ENCODE measurements at regions not wholly inside any gene's neighbourhood (a gene's known extent, or its start where the extent isn't known, plus 50 kb on each side); places are given as distances from the start of the nearest gene placed in this dataset.

- no peak for DNase-seq (ENCODE audit: low read depth)
- TF ChIP-seq, protein P1, sequence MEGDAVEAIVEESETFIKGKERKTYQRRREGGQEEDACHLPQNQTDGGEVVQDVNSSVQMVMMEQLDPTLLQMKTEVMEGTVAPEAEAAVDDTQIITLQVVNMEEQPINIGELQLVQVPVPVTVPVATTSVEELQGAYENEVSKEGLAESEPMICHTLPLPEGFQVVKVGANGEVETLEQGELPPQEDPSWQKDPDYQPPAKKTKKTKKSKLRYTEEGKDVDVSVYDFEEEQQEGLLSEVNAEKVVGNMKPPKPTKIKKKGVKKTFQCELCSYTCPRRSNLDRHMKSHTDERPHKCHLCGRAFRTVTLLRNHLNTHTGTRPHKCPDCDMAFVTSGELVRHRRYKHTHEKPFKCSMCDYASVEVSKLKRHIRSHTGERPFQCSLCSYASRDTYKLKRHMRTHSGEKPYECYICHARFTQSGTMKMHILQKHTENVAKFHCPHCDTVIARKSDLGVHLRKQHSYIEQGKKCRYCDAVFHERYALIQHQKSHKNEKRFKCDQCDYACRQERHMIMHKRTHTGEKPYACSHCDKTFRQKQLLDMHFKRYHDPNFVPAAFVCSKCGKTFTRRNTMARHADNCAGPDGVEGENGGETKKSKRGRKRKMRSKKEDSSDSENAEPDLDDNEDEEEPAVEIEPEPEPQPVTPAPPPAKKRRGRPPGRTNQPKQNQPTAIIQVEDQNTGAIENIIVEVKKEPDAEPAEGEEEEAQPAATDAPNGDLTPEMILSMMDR (IDR thresholded peaks at IDR 0.05; ENCODE audit: control insufficient read depth, insufficient read depth, low read depth, low read length, missing control alignments): no peak
- H3K4me3 ChIP-seq (ENCODE audit: control insufficient read depth, low read depth, low read length): no peak overlapping the region
These were observed 99.8 kb upstream of the MLN start for GRCh38 chr6:33903579-33903978.

- no peak overlapping the region for H3K4me3 ChIP-seq (ENCODE audit: control insufficient read depth, low read depth, low read length)
- no peak for DNase-seq (ENCODE audit: low read depth)
- TF ChIP-seq, protein P1 (IDR thresholded peaks at IDR 0.05; ENCODE audit: control insufficient read depth, insufficient read depth, low read depth, low read length, missing control alignments): no peak
These were observed 98.7 kb upstream of the MLN start for GRCh38 chr6:33902457-33902853.

DNA sequence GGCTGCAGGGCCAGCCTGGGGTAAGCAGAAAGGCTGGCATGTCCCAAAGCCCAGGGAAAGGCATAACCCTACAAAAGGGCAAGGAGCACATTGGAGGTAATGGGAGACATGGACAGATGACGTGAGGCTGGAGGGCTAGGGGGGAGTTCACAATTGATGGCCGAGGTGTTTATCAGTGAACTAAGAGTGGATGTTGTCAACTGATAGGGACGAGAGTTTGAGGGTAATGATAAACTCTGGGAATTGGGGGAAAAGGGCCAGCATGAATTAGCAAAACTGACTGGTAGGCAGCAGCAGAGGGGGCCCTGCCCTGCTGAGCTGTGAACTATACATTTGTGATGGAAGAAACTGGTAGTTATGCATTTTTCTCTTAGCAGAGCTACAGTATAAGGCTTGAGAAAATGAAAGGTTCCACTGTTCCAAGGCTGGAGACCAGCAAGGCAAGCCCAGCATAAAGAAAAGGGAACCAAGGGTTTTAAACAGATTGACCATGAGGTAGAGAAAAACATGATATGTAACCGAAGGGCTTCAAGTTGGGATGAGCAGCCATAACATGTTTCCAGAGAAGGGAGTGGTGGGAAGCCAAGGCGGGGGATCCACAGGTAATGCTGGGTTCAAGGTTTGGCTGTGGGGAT lies 98.1 kb upstream of the MLN start:
- H3K4me3 ChIP-seq (ENCODE audit: control insufficient read depth, low read depth, low read length): no peak overlapping the region
- no peak for DNase-seq (ENCODE audit: low read depth)
- TF ChIP-seq, protein P1 (IDR thresholded peaks at IDR 0.05; ENCODE audit: control insufficient read depth, insufficient read depth, low read depth, low read length, missing control alignments): no peak

- H3K4me3 ChIP-seq (ENCODE audit: control insufficient read depth, low read depth, low read length): no peak overlapping the region
- no peak for DNase-seq (ENCODE audit: low read depth)
- TF ChIP-seq, protein P1 (IDR thresholded peaks at IDR 0.05; ENCODE audit: control insufficient read depth, insufficient read depth, low read depth, low read length, missing control alignments): no peak
These were observed 95.0 kb upstream of the MLN start for GRCh38 chr6:33898771-33899170.

GRCh38 chr6:33897189-33897780 lies 93.5 kb upstream of the MLN start:
- no peak for DNase-seq (ENCODE audit: low read depth)
- TF ChIP-seq, protein P1 (IDR thresholded peaks at IDR 0.05; ENCODE audit: control insufficient read depth, insufficient read depth, low read depth, low read length, missing control alignments): no peak
- H3K4me3 ChIP-seq (ENCODE audit: control insufficient read depth, low read depth, low read length): no peak overlapping the region

GRCh38 chr6:33896391-33897188 lies 92.8 kb upstream of the MLN start:
- TF ChIP-seq, protein P1 (IDR thresholded peaks at IDR 0.05; ENCODE audit: control insufficient read depth, insufficient read depth, low read depth, low read length, missing control alignments): no peak
- no peak overlapping the region for H3K4me3 ChIP-seq (ENCODE audit: control insufficient read depth, low read depth, low read length)
- DNase-seq (ENCODE audit: low read depth): no peak

Data from AG09309 (cell line).